Chondrocyte (in vitro differentiated cells): ENCODE measurements at regions not wholly inside any gene's neighbourhood (a gene's known extent, or its start where the extent isn't known, plus 50 kb on each side); places are given as distances from the start of the nearest gene placed in this dataset.
"Not testable (repeated sequence)": the region's sequence is repeated elsewhere in the genome, so short reads cannot be mapped to it uniquely, and the experiment has no call there.

Source experiments
- DNase-seq: peaks from one replicate; pipeline ENCODE4 v3.0.0; 2021; ENCODE audit warnings: mixed read lengths, low spot score
- H3K27ac Mint-ChIP-seq: one replicate; pipeline ENCODE4 v1.8.0; 2021; ENCODE audit warnings: mild to moderate bottlenecking, moderate library complexity, mixed read lengths; ENCODE audit not compliant: unreplicated experiment
- H3K27me3 Mint-ChIP-seq: 2 replicates; pipeline ENCODE4 v1.8.0; 2021; ENCODE audit warnings: low read depth, mixed read lengths
- H3K36me3 Mint-ChIP-seq: 2 replicates; pipeline ENCODE4 v1.8.0; 2021; ENCODE audit warnings: low read depth, mixed read lengths
- H3K4me1 Mint-ChIP-seq: 2 replicates; pipeline ENCODE4 v1.8.0; 2021; ENCODE audit warnings: low read depth, mild to moderate bottlenecking, mixed read lengths
- H3K4me3 Mint-ChIP-seq: one replicate; pipeline ENCODE4 v1.8.0; 2021; ENCODE audit warnings: mild to moderate bottlenecking, moderate library complexity, mixed read lengths; ENCODE audit not compliant: unreplicated experiment
- H3K9me3 Mint-ChIP-seq: 2 replicates; pipeline ENCODE4 v1.8.0; 2021; ENCODE audit warnings: low read depth, mixed read lengths
- TF ChIP-seq, protein P1 (sequence below): fragments of 200-600 bp; sonication (generic); IDR thresholded peaks from 2 replicates; pipeline ENCODE4 v1.5.0; 2021; ENCODE audit warnings: antibody characterized with exemption, mild to moderate bottlenecking, moderate library complexity

GRCh38 chr6:8934318-8934717, 499.0 kb upstream of the SLC35B3 start:
- Mint-ChIP-seq H3K36me3 (no peaks in the 10 kb centered on the region), H3K27ac (no peak overlapping the region), H3K9me3 (no peaks in the 10 kb centered on the region), H3K27me3 (no peaks in the 10 kb centered on the region), H3K4me1 (peaks cover under 1% of the 10 kb centered on the region), H3K4me3 (no peak overlapping the region)
- TF ChIP-seq, protein P1, sequence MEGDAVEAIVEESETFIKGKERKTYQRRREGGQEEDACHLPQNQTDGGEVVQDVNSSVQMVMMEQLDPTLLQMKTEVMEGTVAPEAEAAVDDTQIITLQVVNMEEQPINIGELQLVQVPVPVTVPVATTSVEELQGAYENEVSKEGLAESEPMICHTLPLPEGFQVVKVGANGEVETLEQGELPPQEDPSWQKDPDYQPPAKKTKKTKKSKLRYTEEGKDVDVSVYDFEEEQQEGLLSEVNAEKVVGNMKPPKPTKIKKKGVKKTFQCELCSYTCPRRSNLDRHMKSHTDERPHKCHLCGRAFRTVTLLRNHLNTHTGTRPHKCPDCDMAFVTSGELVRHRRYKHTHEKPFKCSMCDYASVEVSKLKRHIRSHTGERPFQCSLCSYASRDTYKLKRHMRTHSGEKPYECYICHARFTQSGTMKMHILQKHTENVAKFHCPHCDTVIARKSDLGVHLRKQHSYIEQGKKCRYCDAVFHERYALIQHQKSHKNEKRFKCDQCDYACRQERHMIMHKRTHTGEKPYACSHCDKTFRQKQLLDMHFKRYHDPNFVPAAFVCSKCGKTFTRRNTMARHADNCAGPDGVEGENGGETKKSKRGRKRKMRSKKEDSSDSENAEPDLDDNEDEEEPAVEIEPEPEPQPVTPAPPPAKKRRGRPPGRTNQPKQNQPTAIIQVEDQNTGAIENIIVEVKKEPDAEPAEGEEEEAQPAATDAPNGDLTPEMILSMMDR, result no peak
- DNase-seq, result no peak

GRCh38 chr6:8930009-8930408, 494.7 kb upstream of the SLC35B3 start:
- no peak for DNase-seq
- Mint-ChIP-seq H3K4me3 (no peak overlapping the region), H3K36me3 (no peaks in the 10 kb centered on the region), H3K27ac (no peak overlapping the region), H3K4me1 (no peaks in the 10 kb centered on the region), H3K27me3 (no peaks in the 10 kb centered on the region), H3K9me3 (no peaks in the 10 kb centered on the region)
- TF ChIP-seq, protein P1, result no peak

- H3K9me3 Mint-ChIP-seq, H3K27me3 Mint-ChIP-seq, DNase-seq, H3K36me3 Mint-ChIP-seq, H3K4me1 Mint-ChIP-seq, H3K27ac Mint-ChIP-seq, H3K4me3 Mint-ChIP-seq: not testable (repeated sequence)
Measured at GRCh38 chr6:8920244-8920643, 484.9 kb upstream of the SLC35B3 start.

DNA sequence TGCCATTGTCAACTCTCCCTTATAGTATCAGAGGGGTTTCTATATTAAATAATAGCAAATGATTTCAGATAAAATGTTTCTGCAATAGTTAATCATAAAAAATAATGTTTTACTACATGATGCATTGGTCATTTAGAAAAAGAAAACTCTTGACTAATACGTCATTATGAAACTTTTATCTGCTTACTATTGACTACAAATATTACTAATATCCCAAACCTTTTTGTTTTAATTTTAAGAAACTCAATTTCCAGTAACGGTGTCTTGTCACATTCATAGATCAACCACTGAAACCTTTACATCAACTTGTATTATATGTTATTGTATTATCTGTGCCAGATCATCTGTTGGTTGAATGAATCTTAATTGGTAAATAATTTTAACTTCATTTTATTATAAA, 482.9 kb upstream of the SLC35B3 start:
- peaks cover 2% of the 10 kb centered on the region for H3K9me3 Mint-ChIP-seq
- H3K36me3 Mint-ChIP-seq, result no peaks in the 10 kb centered on the region
- TF ChIP-seq, protein P1, result no peak
- no peaks in the 10 kb centered on the region for H3K27me3 Mint-ChIP-seq
- H3K4me1 Mint-ChIP-seq, result peaks cover 4% of the 10 kb centered on the region
- DNase-seq, result no peak
- no peak overlapping the region for H3K27ac Mint-ChIP-seq
- no peak overlapping the region for H3K4me3 Mint-ChIP-seq

- no peak for DNase-seq
- H3K27me3 Mint-ChIP-seq, result no peaks in the 10 kb centered on the region
- H3K27ac Mint-ChIP-seq, result no peak overlapping the region
- no peak overlapping the region for H3K4me3 Mint-ChIP-seq
- peaks cover 4% of the 10 kb centered on the region for H3K4me1 Mint-ChIP-seq
- TF ChIP-seq, protein P1, result no peak
- H3K36me3 Mint-ChIP-seq, result no peaks in the 10 kb centered on the region
- H3K9me3 Mint-ChIP-seq, result peaks cover 14% of the 10 kb centered on the region
Measured at GRCh38 chr6:8914700-8915099, 479.4 kb upstream of the SLC35B3 start.

DNA sequence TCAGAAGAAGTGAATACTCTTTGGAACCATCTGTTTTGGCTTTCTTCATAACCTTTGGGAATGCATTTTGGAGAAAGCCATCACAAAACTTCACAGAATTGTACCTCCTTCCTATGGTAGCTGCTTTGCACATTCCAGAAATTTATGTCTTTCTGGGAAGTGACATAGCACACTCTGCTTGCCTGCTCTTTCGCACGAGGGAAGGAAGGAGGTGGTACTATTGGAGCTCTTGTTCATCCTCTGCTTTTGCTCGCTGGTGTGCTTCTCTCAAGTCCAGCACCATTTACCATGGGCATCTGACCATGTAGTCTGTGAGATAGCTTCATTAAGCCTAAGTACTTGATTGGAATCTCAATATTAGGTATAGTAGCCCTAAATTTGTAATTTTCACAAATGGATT, 473.3 kb upstream of the SLC35B3 start:
- TF ChIP-seq, protein P1, result no peak
- Mint-ChIP-seq H3K4me1 (no peaks in the 10 kb centered on the region), H3K36me3 (no peaks in the 10 kb centered on the region), H3K27me3 (peaks cover 3% of the 10 kb centered on the region), H3K9me3 (peaks cover 14% of the 10 kb centered on the region), H3K27ac (no peak overlapping the region), H3K4me3 (no peak overlapping the region)
- DNase-seq, result no peak
